ENCODE measurements at regions not wholly inside any gene's neighbourhood (a gene's known extent, or its start where the extent isn't known, plus 50 kb on each side); places are given as distances from the start of the nearest gene placed in this dataset.

GRCh38 chr3:23019596-23020300 lies 183.4 kb upstream of the UBE2E2 start (continued):
- no peak for TF ChIP-seq ARID4B (CRISPR knock-in tag; IDR thresholded peaks at IDR 0.05; ENCODE audit: borderline replicate concordance)

GRCh38 chr3:23028294-23028693 lies 174.8 kb upstream of the UBE2E2 start:
- POLR2A ChIA-PET = no interaction called here
- Mint-ChIP-seq H3K4me1 (peaks cover 43% of the 10 kb centered on the region), H3K27me3 (ENCODE audit: low read depth) (no peaks in the 10 kb centered on the region; the same call in 1 of the 2 replicates), H3K27ac (peak overlapping the region; percentile 71), H3K9me3 (peaks cover 47% of the 10 kb centered on the region), H3K36me3 (peaks cover 49% of the 10 kb centered on the region), H3K4me3 (peak overlapping the region; percentile 30)
- TF ChIP-seq E2F1 (CRISPR knock-in tag; IDR thresholded peaks at IDR 0.05) (no peak), ATF6 (CRISPR knock-in tag; IDR thresholded peaks at IDR 0.05) (no peak), NFATC4 (CRISPR knock-in tag; IDR thresholded peaks at IDR 0.05) (no peak), RELA (CRISPR knock-in tag; IDR thresholded peaks at IDR 0.05; ENCODE audit: borderline replicate concordance) (no peak), MAX (CRISPR knock-in tag; IDR thresholded peaks at IDR 0.05) (no peak), OVOL2 (CRISPR knock-in tag; IDR thresholded peaks at IDR 0.05; ENCODE audit: borderline replicate concordance) (no peak), FOXP4 (CRISPR knock-in tag; IDR thresholded peaks at IDR 0.05) (no peak)
- ATAC-seq (no peak), DNase-seq (ENCODE audit: low spot score) (no peak)
- CTCF ChIA-PET = no interaction called here

GRCh38 chr3:23029001-23029400 lies 174.1 kb upstream of the UBE2E2 start:
- CTCF ChIA-PET = no interaction called here
- Mint-ChIP-seq H3K4me3 (peak overlapping the region; percentile 13; the same call in 1 of the 2 replicates), H3K9me3 (peaks cover 44% of the 10 kb centered on the region), H3K27ac (peak overlapping the region; percentile 83), H3K4me1 (peaks cover 43% of the 10 kb centered on the region), H3K36me3 (peaks cover 45% of the 10 kb centered on the region), H3K27me3 (ENCODE audit: low read depth) (no peaks in the 10 kb centered on the region; the same call in 1 of the 2 replicates)
- ATAC-seq = no peak
- POLR2A ChIA-PET = no interaction called here
- DNase-seq (ENCODE audit: low spot score) = no peak
- TF ChIP-seq MYBL2 (CRISPR knock-in tag; IDR thresholded peaks at IDR 0.05) = no peak
- TF ChIP-seq JAZF1 (CRISPR knock-in tag; IDR thresholded peaks at IDR 0.05) = no peak
- no peak for TF ChIP-seq TEAD1 (CRISPR knock-in tag; IDR thresholded peaks at IDR 0.05)
- TF ChIP-seq HMGA2 (CRISPR knock-in tag; IDR thresholded peaks at IDR 0.05) = no peak
- no peak for TF ChIP-seq FOXJ3 (CRISPR knock-in tag; IDR thresholded peaks at IDR 0.05; ENCODE audit: borderline replicate concordance)
- TF ChIP-seq OVOL2 (CRISPR knock-in tag; IDR thresholded peaks at IDR 0.05; ENCODE audit: borderline replicate concordance) = no peak
- TF ChIP-seq IRF1 (CRISPR knock-in tag; IDR thresholded peaks at IDR 0.05) = no peak
- TF ChIP-seq ATF6 (CRISPR knock-in tag; IDR thresholded peaks at IDR 0.05) = no peak
- no peak for TF ChIP-seq AFF4 (CRISPR knock-in tag; IDR thresholded peaks at IDR 0.05; ENCODE audit: borderline replicate concordance)

Data from WTC11 (cell line).